Kidney (tissue), 13 donors: ENCODE measurements at regions not wholly inside any gene's neighbourhood (a gene's known extent, or its start where the extent isn't known, plus 50 kb on each side); places are given as distances from the start of the nearest gene placed in this dataset.
"Not testable (repeated sequence)": the region's sequence is repeated elsewhere in the genome, so short reads cannot be mapped to it uniquely, and the experiment has no call there.

ENCODE experiments used
- DNase-seq, 5 donors: peaks; one replicate each; pipeline ENCODE4 v3.0.0-alpha.2; 2013 to 2020
- FAIRE-seq: peaks from 2 replicates; lab custom pipeline; 2012; peaks lifted over from hg19 to GRCh38; lab: Jason Lieb, UNC
- H3K27ac ChIP-seq, 2 donors: one replicate each; pipeline ENCODE4 v1.7.0; 2013; ENCODE audit warnings: low read depth in 2 of 2, low read length in 2 of 2, inconsistent platforms in 1 of 2
- H3K27me3 ChIP-seq: one replicate; pipeline ENCODE4 v1.7.1; 2013; ENCODE audit warnings: low read length, inconsistent platforms; ENCODE audit not compliant: control insufficient read depth, insufficient read depth
- H3K36me3 ChIP-seq, 3 donors: one replicate each; pipeline versions ENCODE4 v1.7.0 to v1.7.1; 2013; ENCODE audit warnings: low read length in 3 of 3, control low read depth in 1 of 3, inconsistent platforms in 1 of 3; ENCODE audit not compliant: insufficient read depth in 3 of 3, control insufficient read depth in 2 of 3
- H3K4me1 ChIP-seq, 3 donors: one replicate each; pipeline versions ENCODE4 v1.7.0 to v1.7.1; 2013; ENCODE audit warnings: low read length in 3 of 3, inconsistent platforms in 1 of 3, low read depth in 1 of 3; ENCODE audit not compliant: control insufficient read depth in 2 of 3, insufficient read depth in 2 of 3
- H3K4me3 ChIP-seq, 3 donors: one replicate each; pipeline versions ENCODE4 v1.7.0 to v1.8.1; 2013; ENCODE audit warnings: low read length in 3 of 3, control low read depth in 1 of 3, inconsistent platforms in 1 of 3
- H3K9ac ChIP-seq, 3 donors: one replicate each; pipeline versions ENCODE4 v1.7.0 to v1.7.1; 2013; ENCODE audit warnings: low read length in 3 of 3, control low read depth in 1 of 3, inconsistent platforms in 1 of 3
- H3K9me3 ChIP-seq, 3 donors: one replicate each; pipeline versions ENCODE4 v1.7.0 to v1.7.1; 2013; ENCODE audit warnings: low read length in 3 of 3, control low read depth in 1 of 3, inconsistent platforms in 1 of 3; ENCODE audit not compliant: control insufficient read depth in 2 of 3, insufficient read depth in 1 of 3
- intact Hi-C: fragments of 100-400 bp; cut with DNase I; formaldehyde crosslinking; loops from one replicate; pipeline ENCODE4 v1.11.1; 2022
- TF ChIP-seq, protein P1 (sequence below): IDR thresholded peaks from 3 replicates; pipeline ENCODE4 v1.5.1; 2012; ENCODE audit warnings: mild to moderate bottlenecking, moderate library complexity, borderline replicate concordance; ENCODE audit not compliant: insufficient read depth; ENCODE audit errors: extremely low read depth
- donor health status: control.
- donor health status: control.
- donor health status: control.
- donor health status: control.
- donor health status: control.
- donor health status: DM: yes; HTN: yes; CAD: no.
- donor health status: Normal renal cell carcinoma (clear cell type).

DNA sequence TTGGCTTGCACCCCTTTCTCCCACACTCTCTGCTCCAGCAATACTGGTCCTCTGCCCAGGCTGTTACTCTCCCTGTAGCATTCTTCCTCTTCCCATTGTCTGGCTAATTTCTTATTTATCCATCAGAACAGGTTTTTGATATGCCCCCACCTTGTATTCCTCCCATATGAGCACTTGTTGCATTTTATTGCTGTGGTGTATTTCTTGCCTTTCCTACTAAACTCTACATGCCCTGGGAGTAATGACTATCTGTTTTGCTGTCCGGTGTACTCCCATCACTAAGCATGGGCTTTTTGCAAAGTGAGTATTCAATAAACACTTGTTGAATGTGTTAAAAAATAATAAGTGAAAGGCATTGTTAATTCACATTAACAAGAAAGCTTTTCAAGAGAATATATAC is 104.3 kb upstream of the RANBP3L start:
- H3K36me3 ChIP-seq, result no peaks in the 10 kb centered on the region
- FAIRE-seq (no peak), DNase-seq (no peak)
- H3K9me3 ChIP-seq, result no peaks in the 10 kb centered on the region
- no peak overlapping the region for H3K9ac ChIP-seq
- intact Hi-C loops, result no loop called here
- H3K27ac ChIP-seq, result no peak overlapping the region
- TF ChIP-seq, protein P1, sequence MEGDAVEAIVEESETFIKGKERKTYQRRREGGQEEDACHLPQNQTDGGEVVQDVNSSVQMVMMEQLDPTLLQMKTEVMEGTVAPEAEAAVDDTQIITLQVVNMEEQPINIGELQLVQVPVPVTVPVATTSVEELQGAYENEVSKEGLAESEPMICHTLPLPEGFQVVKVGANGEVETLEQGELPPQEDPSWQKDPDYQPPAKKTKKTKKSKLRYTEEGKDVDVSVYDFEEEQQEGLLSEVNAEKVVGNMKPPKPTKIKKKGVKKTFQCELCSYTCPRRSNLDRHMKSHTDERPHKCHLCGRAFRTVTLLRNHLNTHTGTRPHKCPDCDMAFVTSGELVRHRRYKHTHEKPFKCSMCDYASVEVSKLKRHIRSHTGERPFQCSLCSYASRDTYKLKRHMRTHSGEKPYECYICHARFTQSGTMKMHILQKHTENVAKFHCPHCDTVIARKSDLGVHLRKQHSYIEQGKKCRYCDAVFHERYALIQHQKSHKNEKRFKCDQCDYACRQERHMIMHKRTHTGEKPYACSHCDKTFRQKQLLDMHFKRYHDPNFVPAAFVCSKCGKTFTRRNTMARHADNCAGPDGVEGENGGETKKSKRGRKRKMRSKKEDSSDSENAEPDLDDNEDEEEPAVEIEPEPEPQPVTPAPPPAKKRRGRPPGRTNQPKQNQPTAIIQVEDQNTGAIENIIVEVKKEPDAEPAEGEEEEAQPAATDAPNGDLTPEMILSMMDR, result no peak
- no peak overlapping the region for H3K4me3 ChIP-seq
- no peaks in the 10 kb centered on the region for H3K4me1 ChIP-seq
- H3K27me3 ChIP-seq, result no peaks in the 10 kb centered on the region

GRCh38 chr5:36407396-36407795 is 105.7 kb upstream of the RANBP3L start:
- intact Hi-C loops, result no loop called here
- H3K27ac ChIP-seq, result no peak overlapping the region
- DNase-seq, result no peak
- no peaks in the 10 kb centered on the region for H3K27me3 ChIP-seq
- FAIRE-seq, result no peak
- TF ChIP-seq, protein P1, result no peak
- no peak overlapping the region for H3K9ac ChIP-seq
- H3K36me3 ChIP-seq, result no peaks in the 10 kb centered on the region
- no peaks in the 10 kb centered on the region for H3K9me3 ChIP-seq
- H3K4me1 ChIP-seq, result no peaks in the 10 kb centered on the region
- no peak overlapping the region for H3K4me3 ChIP-seq

DNA sequence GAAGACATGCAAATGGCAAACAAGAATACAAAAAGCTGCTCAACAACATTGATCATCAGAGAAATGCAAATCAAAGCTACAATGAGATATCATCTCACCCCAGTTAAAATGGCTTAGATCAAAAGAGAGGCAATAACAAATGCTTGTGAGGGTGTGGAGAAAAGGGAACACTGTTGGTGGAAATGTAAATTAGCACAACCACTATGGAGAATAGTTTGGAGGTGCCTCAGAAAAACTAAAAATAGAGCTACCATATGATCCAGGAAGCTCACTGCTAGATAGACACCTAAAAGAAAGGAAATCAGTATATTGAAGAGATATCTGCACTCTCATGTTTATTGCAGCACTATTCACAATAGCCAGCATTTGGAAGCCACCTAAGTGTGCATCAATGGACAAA is 108.0 kb upstream of the RANBP3L start:
- H3K4me3 ChIP-seq, DNase-seq, H3K36me3 ChIP-seq, H3K9ac ChIP-seq, H3K27ac ChIP-seq, H3K27me3 ChIP-seq, H3K4me1 ChIP-seq, FAIRE-seq, H3K9me3 ChIP-seq: not testable (repeated sequence)
- intact Hi-C loops, result loop anchor here (5.0 kb wide), 1 partner anchor 98 kb away; no protein-coding TSS in a partner anchor

- not testable (repeated sequence) for H3K9ac ChIP-seq, H3K27ac ChIP-seq, H3K36me3 ChIP-seq, H3K9me3 ChIP-seq, DNase-seq, H3K27me3 ChIP-seq, H3K4me1 ChIP-seq, H3K4me3 ChIP-seq, FAIRE-seq
- intact Hi-C loops, result loop anchor here (5.0 kb wide), 1 partner anchor 97 kb away; no protein-coding TSS in a partner anchor
These were observed 109.0 kb upstream of the RANBP3L start for GRCh38 chr5:36410672-36411071.
